Endodermal cell (in vitro differentiated cells): ENCODE measurements at regions not wholly inside any gene's neighbourhood (a gene's known extent, or its start where the extent isn't known, plus 50 kb on each side); places are given as distances from the start of the nearest gene placed in this dataset.
A peak's percentile ranks its signal among the peaks of the same experiment; 100 is the strongest.

Experiments used
- DNase-seq: peaks from one replicate; pipeline ENCODE4 v3.0.0-alpha.2; 2017
- H3K27ac ChIP-seq: 2 replicates; pipeline ENCODE4 v1.5.1; 2013; ENCODE audit warnings: mild to moderate bottlenecking, low read depth, low read length, moderate library complexity
- H3K27me3 ChIP-seq: 2 replicates; pipeline ENCODE4 v1.6.1; 2013; ENCODE audit warnings: mild to moderate bottlenecking, low read length, moderate library complexity; ENCODE audit not compliant: insufficient read depth, control insufficient read depth, poor library complexity, severe bottlenecking
- H3K36me3 ChIP-seq: 2 replicates; pipeline ENCODE4 v1.7.0; 2013; ENCODE audit warnings: mild to moderate bottlenecking, low read length, moderate library complexity; ENCODE audit not compliant: control insufficient read depth, insufficient read depth
- H3K4me1 ChIP-seq: one replicate; pipeline ENCODE4 v1.7.0; 2013; ENCODE audit warnings: low read length; ENCODE audit not compliant: control insufficient read depth, insufficient read depth
- H3K4me3 ChIP-seq: 2 replicates; pipeline ENCODE4 v1.5.1; 2013; ENCODE audit warnings: mild to moderate bottlenecking, low read length, moderate library complexity
- H3K9ac ChIP-seq: 2 replicates; pipeline ENCODE4 v1.6.1; 2013; ENCODE audit warnings: mild to moderate bottlenecking, low read length, moderate library complexity; ENCODE audit not compliant: poor library complexity, severe bottlenecking; ENCODE audit errors: extremely low read depth
- H3K9me3 ChIP-seq: 2 replicates; pipeline ENCODE4 v1.6.1; 2013; ENCODE audit warnings: mild to moderate bottlenecking, low read length, moderate library complexity; ENCODE audit not compliant: control insufficient read depth
- H3K27ac Mint-ChIP-seq: 2 replicates; pipeline ENCODE4 v1.8.0; 2020; ENCODE audit warnings: mixed read lengths
- H3K27me3 Mint-ChIP-seq: 2 replicates; pipeline ENCODE4 v1.8.0; 2021; ENCODE audit warnings: mild to moderate bottlenecking, mixed read lengths; ENCODE audit not compliant: insufficient read depth
- H3K36me3 Mint-ChIP-seq: 2 replicates; pipeline ENCODE4 v1.8.0; 2020; ENCODE audit warnings: low read depth, mixed read lengths
- H3K4me1 Mint-ChIP-seq: 2 replicates; pipeline ENCODE4 v1.8.0; 2020; ENCODE audit warnings: mixed read lengths
- H3K4me3 Mint-ChIP-seq: 2 replicates; pipeline ENCODE4 v1.8.0; 2020; ENCODE audit warnings: mild to moderate bottlenecking, moderate library complexity, mixed read lengths
- H3K9me3 Mint-ChIP-seq: 2 replicates; pipeline ENCODE4 v1.8.0; 2020; ENCODE audit warnings: mild to moderate bottlenecking, mixed read lengths
- WGBS, 2 experiments: methylation state at CpG; one replicate each; pipeline versions ENCODE4 v1.1.5 to v1.1.7; 2013; ENCODE audit warnings: missing lambda C conversion rate in 2 of 2, mixed read lengths in 1 of 2; ENCODE audit not compliant: insufficient coverage in 1 of 2, insufficient read length in 1 of 2; 5-methylcytosine and 5-hydroxymethylcytosine counted together
- TF ChIP-seq, protein P1 (sequence below): fragments of 200-600 bp; sonication (generic); conservative IDR thresholded peaks from 2 replicates; pipeline ENCODE4 v1.5.0; 2021; ENCODE audit warnings: antibody characterized with exemption, mild to moderate bottlenecking

DNA sequence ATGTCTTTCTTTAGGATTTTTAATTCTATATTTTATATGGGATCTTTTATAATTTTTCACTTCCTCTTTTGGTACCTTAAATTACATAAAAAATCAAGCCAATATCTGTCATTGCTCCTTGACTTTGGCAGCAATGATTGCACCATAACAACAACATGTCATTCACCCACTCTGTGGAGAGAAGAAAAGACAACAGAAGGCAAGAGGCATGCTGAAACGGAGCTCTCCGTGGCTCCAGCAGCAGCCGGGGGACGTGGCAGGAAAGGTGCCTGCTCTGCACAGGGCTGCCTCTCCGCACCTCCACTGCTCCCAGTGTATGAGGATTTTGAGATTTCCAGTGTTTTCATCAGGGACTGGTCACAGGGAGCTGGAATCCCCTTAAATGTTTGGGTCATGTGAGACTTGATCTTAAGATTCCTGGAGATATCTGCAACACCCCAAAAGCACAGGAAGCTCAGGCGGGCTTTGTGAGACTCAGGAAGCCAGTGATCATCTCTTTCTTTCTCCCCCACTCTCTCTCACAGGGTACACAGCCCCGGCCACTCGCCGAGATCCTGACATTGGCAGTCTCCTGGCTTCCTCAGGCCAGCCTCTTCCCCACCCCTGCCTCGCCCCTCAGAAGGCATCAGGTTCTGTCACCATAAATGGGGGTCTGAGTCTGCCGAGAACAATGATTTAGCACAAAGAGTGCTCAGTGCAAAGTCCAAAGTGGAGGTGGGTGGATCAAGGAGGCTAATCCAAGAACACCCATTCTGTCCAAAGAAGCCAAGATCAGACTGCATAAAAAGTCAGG is 74.6 kb downstream of the ACTL7B start:
- Histone ChIP-seq H3K9ac (no peak overlapping the region), H3K4me1 (no peaks in the 10 kb centered on the region), H3K27ac (no peak overlapping the region), H3K4me3 (no peak overlapping the region), H3K27me3 (no peaks in the 10 kb centered on the region), H3K36me3 (no peaks in the 10 kb centered on the region), H3K9me3 (no peaks in the 10 kb centered on the region)
- H3K27ac Mint-ChIP-seq: no peak overlapping the region
- DNase-seq: no peak
- H3K27me3 Mint-ChIP-seq: no peaks in the 10 kb centered on the region
- H3K9me3 Mint-ChIP-seq: no peaks in the 10 kb centered on the region
- 62 to 77% methylated on average over 4 to 11 of the region's 11 CpGs for WGBS, 2 experiments
- H3K4me1 Mint-ChIP-seq: peaks cover 7% of the 10 kb centered on the region
- H3K36me3 Mint-ChIP-seq: no peaks in the 10 kb centered on the region
- no peak overlapping the region for H3K4me3 Mint-ChIP-seq
- TF ChIP-seq, protein P1, sequence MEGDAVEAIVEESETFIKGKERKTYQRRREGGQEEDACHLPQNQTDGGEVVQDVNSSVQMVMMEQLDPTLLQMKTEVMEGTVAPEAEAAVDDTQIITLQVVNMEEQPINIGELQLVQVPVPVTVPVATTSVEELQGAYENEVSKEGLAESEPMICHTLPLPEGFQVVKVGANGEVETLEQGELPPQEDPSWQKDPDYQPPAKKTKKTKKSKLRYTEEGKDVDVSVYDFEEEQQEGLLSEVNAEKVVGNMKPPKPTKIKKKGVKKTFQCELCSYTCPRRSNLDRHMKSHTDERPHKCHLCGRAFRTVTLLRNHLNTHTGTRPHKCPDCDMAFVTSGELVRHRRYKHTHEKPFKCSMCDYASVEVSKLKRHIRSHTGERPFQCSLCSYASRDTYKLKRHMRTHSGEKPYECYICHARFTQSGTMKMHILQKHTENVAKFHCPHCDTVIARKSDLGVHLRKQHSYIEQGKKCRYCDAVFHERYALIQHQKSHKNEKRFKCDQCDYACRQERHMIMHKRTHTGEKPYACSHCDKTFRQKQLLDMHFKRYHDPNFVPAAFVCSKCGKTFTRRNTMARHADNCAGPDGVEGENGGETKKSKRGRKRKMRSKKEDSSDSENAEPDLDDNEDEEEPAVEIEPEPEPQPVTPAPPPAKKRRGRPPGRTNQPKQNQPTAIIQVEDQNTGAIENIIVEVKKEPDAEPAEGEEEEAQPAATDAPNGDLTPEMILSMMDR: no peak

DNA sequence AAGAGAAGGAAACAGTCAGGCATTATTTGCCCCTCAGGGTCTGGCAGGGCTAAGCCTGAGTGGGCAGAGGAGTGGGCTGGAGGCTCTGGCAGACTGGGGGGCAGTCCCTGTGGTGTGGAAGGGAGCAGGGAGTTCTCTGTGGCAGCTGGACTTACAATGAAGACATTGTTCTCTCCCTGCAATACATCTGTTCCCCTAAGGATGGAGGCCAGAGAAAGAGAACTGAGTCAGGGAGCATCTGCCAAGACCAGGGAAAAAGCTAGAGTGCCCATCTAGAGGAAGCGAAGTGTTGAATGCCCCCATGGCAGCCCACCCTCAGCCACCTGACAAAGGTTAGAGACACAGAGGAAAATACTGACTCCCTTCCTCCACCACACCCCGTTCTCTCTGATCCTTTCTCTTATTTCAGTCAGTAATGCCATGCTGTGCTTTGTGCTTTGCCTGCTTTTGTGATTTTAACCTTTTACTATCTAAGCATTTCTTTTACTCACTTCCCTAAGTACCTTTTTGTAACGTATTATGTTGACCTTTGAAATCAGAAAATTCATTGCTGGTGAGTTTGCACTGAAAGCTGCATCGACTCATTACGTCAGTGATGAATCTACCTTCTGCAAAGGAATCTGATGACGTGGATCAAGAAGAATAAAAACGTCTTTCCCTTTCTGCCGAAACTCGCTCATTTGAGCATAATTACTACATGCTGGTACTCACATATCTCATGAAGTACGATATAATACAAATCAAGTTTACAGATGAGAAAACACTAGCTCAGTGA is 76.0 kb downstream of the ACTL7B start:
- H3K27ac ChIP-seq: no peak overlapping the region
- no peaks in the 10 kb centered on the region for H3K9me3 ChIP-seq
- Mint-ChIP-seq H3K27ac (no peak overlapping the region), H3K9me3 (no peaks in the 10 kb centered on the region), H3K27me3 (peaks cover 2% of the 10 kb centered on the region), H3K4me3 (no peak overlapping the region), H3K4me1 (peaks cover 9% of the 10 kb centered on the region), H3K36me3 (no peaks in the 10 kb centered on the region)
- no peaks in the 10 kb centered on the region for H3K27me3 ChIP-seq
- DNase-seq: no peak
- TF ChIP-seq, protein P1: no peak
- H3K4me3 ChIP-seq: no peak overlapping the region
- no peaks in the 10 kb centered on the region for H3K4me1 ChIP-seq
- 87% methylated on average over 10 of the region's 10 CpGs for WGBS, 2 experiments
- no peaks in the 10 kb centered on the region for H3K36me3 ChIP-seq
- H3K9ac ChIP-seq: no peak overlapping the region

DNA sequence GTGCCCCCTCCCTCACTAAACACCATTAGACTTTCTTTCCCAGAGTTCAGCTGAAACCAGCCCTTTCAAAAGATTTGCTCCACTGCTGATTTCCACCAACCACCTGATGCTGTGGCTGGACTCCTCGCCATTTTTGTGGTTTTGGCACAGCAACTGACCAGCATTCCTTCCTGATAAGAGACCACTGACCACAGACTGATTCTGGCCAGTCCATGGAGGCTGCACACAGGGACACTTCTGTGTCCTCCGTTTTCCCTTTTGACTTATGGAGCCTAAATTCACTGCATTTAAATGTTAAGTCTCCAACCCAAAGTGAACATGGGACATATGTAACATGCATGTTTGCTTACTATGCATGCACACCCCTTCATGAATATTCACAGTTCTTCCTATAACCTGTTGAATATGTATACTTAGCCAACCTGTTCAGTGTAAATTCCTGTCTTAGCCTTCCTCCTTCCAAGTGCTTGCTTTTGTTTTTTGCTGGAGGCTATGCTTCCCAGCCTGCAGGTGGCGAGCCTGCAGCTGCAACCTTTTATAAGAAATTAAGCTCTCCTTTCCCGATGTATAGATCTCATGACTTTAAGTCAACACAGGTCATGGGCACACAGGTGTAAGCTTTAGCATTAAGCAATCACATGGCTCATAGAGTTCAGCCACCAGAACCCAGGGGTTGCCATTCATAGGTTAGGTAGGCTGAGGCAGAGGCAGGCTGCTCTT is 78.7 kb downstream of the ACTL7B start:
- H3K27me3 Mint-ChIP-seq: peaks cover 4% of the 10 kb centered on the region
- TF ChIP-seq, protein P1: peak; percentile 69
- Histone ChIP-seq H3K27me3 (no peaks in the 10 kb centered on the region), H3K4me3 (no peak overlapping the region), H3K9me3 (no peaks in the 10 kb centered on the region), H3K9ac (no peak overlapping the region), H3K36me3 (no peaks in the 10 kb centered on the region), H3K27ac (no peak overlapping the region), H3K4me1 (no peaks in the 10 kb centered on the region)
- H3K27ac Mint-ChIP-seq: no peak overlapping the region
- H3K4me1 Mint-ChIP-seq: peaks cover 9% of the 10 kb centered on the region
- H3K9me3 Mint-ChIP-seq: no peaks in the 10 kb centered on the region
- no peaks in the 10 kb centered on the region for H3K36me3 Mint-ChIP-seq
- H3K4me3 Mint-ChIP-seq: no peak overlapping the region
- no peak for DNase-seq
- 71 to 83% methylated on average over 3 to 4 of the region's 4 CpGs for WGBS, 2 experiments
